HG03558 (cell line): ENCODE measurements at regions not wholly inside any gene's neighbourhood (a gene's known extent, or its start where the extent isn't known, plus 50 kb on each side); places are given as distances from the start of the nearest gene placed in this dataset.
"Not testable (repeated sequence)": the region's sequence is repeated elsewhere in the genome, so short reads cannot be mapped to it uniquely, and the experiment has no call there.

Experiments
- ATAC-seq: cut with Tn5 transposase; IDR thresholded peaks from one replicate; pipeline ENCODE4 v1.9.1; 2021; ENCODE audit warnings: moderate number of reproducible peaks; ENCODE audit not compliant: unreplicated experiment; ENCODE audit errors: extremely low read depth

- ATAC-seq = no peak
Observed at GRCh38 chr3:104137116-104137515, 1229.6 kb upstream of the ALCAM start.

- no peak for ATAC-seq
Observed at GRCh38 chr3:104145164-104145563, 1221.5 kb upstream of the ALCAM start.

- ATAC-seq = no peak
Observed at GRCh38 chr3:104149154-104149553, 1217.6 kb upstream of the ALCAM start.

- ATAC-seq = no peak
Observed at GRCh38 chr3:104150724-104151123, 1216.0 kb upstream of the ALCAM start.

- no peak for ATAC-seq
Observed at GRCh38 chr3:104154896-104155295, 1211.8 kb upstream of the ALCAM start.

GRCh38 chr3:104165866-104166265 lies 1200.8 kb upstream of the ALCAM start:
- no peak for ATAC-seq

- no peak for ATAC-seq
Observed at GRCh38 chr3:104168386-104168785, 1198.3 kb upstream of the ALCAM start.

- no peak for ATAC-seq
Observed at GRCh38 chr3:104175696-104176095, 1191.0 kb upstream of the ALCAM start.

- no peak for ATAC-seq
Observed at GRCh38 chr3:104176706-104177105, 1190.0 kb upstream of the ALCAM start.

GRCh38 chr3:104178680-104179079 lies 1188.0 kb upstream of the ALCAM start:
- no peak for ATAC-seq

GRCh38 chr3:104180906-104181305 lies 1185.8 kb upstream of the ALCAM start:
- no peak for ATAC-seq

GRCh38 chr3:104190681-104191080 lies 1176.0 kb upstream of the ALCAM start:
- no peak for ATAC-seq

- no peak for ATAC-seq
Observed at GRCh38 chr3:104198131-104198530, 1168.6 kb upstream of the ALCAM start.

- ATAC-seq = no peak
Observed at GRCh38 chr3:104206925-104207324, 1159.8 kb upstream of the ALCAM start.

- no peak for ATAC-seq
Observed at GRCh38 chr3:104214277-104214676, 1152.4 kb upstream of the ALCAM start.

GRCh38 chr3:104214937-104215336 lies 1151.8 kb upstream of the ALCAM start:
- no peak for ATAC-seq

GRCh38 chr3:104219046-104219445 lies 1147.7 kb upstream of the ALCAM start:
- not testable (repeated sequence) for ATAC-seq

- ATAC-seq = no peak
Observed at GRCh38 chr3:104234442-104235194, 1132.1 kb upstream of the ALCAM start.

GRCh38 chr3:104244680-104245220 lies 1122.0 kb upstream of the ALCAM start:
- no peak for ATAC-seq

GRCh38 chr3:104245261-104245660 lies 1121.4 kb upstream of the ALCAM start:
- ATAC-seq = no peak

GRCh38 chr3:104245981-104246380 lies 1120.7 kb upstream of the ALCAM start:
- ATAC-seq = no peak

- no peak for ATAC-seq
Observed at GRCh38 chr3:104257486-104257885, 1109.2 kb upstream of the ALCAM start.
